Small intestine (tissue), 7 donors: ENCODE measurements at regions not wholly inside any gene's neighbourhood (a gene's known extent, or its start where the extent isn't known, plus 50 kb on each side); places are given as distances from the start of the nearest gene placed in this dataset.

Experiments used
- DNase-seq, 2 donors: peaks; one replicate each; pipeline versions ENCODE4 v3.0.0 to v3.0.0-alpha.2; 2013
- FAIRE-seq: peaks from 2 replicates; lab custom pipeline; 2012; peaks lifted over from hg19 to GRCh38; lab: Jason Lieb, UNC
- H3K27ac ChIP-seq, 3 donors: one replicate each; pipeline ENCODE4 v1.5.1; 2013; ENCODE audit warnings: low read length in 2 of 3, mild to moderate bottlenecking in 2 of 3, control low read depth in 1 of 3, inconsistent platforms in 1 of 3, low read depth in 1 of 3, moderate library complexity in 1 of 3
- H3K27me3 ChIP-seq, 3 donors: one replicate each; pipeline ENCODE4 v1.6.1; 2013; ENCODE audit warnings: low read length in 3 of 3, inconsistent platforms in 1 of 3; ENCODE audit not compliant: control insufficient read depth in 3 of 3, insufficient read depth in 3 of 3
- H3K36me3 ChIP-seq, 3 donors: one replicate each; pipeline ENCODE4 v1.6.1; 2013; ENCODE audit warnings: low read length in 3 of 3, inconsistent platforms in 1 of 3, low read depth in 1 of 3, mild to moderate bottlenecking in 1 of 3, moderate library complexity in 1 of 3; ENCODE audit not compliant: control insufficient read depth in 3 of 3, insufficient read depth in 2 of 3
- H3K4me1 ChIP-seq, 3 donors: one replicate each; pipeline ENCODE4 v1.6.1; 2013; ENCODE audit warnings: low read length in 2 of 3, inconsistent platforms in 1 of 3, low read depth in 1 of 3, mild to moderate bottlenecking in 1 of 3, moderate library complexity in 1 of 3; ENCODE audit not compliant: control insufficient read depth in 3 of 3, insufficient read depth in 2 of 3
- H3K4me3 ChIP-seq, 3 donors: one replicate each; pipeline ENCODE4 v1.5.1; 2013; ENCODE audit warnings: low read length in 3 of 3, control low read depth in 1 of 3, inconsistent platforms in 1 of 3, low read depth in 1 of 3, mild to moderate bottlenecking in 1 of 3, moderate library complexity in 1 of 3
- H3K9me3 ChIP-seq, 2 donors: one replicate each; pipeline ENCODE4 v1.6.1; 2013; ENCODE audit warnings: low read depth in 1 of 2, low read length in 1 of 2; ENCODE audit not compliant: control insufficient read depth in 2 of 2, insufficient read depth in 1 of 2
- WGBS, 3 donors: extraction: QIAGEN DNeasy Blood & Tissue Kit; methylation state at CpG; one replicate each; pipeline ENCODE4 v1.1.7; 2013; 5-methylcytosine and 5-hydroxymethylcytosine counted together
- donor health status: healthy with polysubstance abuse.
- donor health status: control.
- donor health status: control.
- donor health status: Bipolar disorder and iron deficiency.
- donor health status: healthy.

- WGBS, 3 donors: 87 to 92% (median 89%) methylated on average over 6 of the region's 6 CpGs
- H3K27ac ChIP-seq: no peak overlapping the region
- H3K27me3 ChIP-seq: no peaks in the 10 kb centered on the region
- DNase-seq (no peak), FAIRE-seq (no peak)
- no peak overlapping the region for H3K4me3 ChIP-seq
- peaks cover 2 to 9% (median 5%) of the 10 kb centered on the region in 3 donors for H3K4me1 ChIP-seq
- H3K9me3 ChIP-seq: no peaks in the 10 kb centered on the region
- H3K36me3 ChIP-seq: no peaks in the 10 kb centered on the region
Measured at GRCh38 chr10:4057021-4057420, 272.0 kb upstream of the KLF6 start.

GRCh38 chr10:4054656-4055435, 269.8 kb upstream of the KLF6 start:
- no peak overlapping the region for H3K4me3 ChIP-seq
- H3K36me3 ChIP-seq: no peaks in the 10 kb centered on the region
- DNase-seq: no peak
- no peak overlapping the region for H3K27ac ChIP-seq
- H3K9me3 ChIP-seq: no peaks in the 10 kb centered on the region
- H3K4me1 ChIP-seq: peaks cover 0 to 5% (median 3%) of the 10 kb centered on the region in 3 donors
- FAIRE-seq: no peak
- whole genome bisulfite sequencing, 3 donors: 90 to 91% (median 91%) methylated on average over 6 of the region's 6 CpGs
- no peaks in the 10 kb centered on the region for H3K27me3 ChIP-seq

- no peaks in the 10 kb centered on the region for H3K27me3 ChIP-seq
- no peaks in the 10 kb centered on the region for H3K9me3 ChIP-seq
- H3K4me3 ChIP-seq: no peak overlapping the region
- FAIRE-seq (no peak), DNase-seq (no peak)
- WGBS, 3 donors: 79 to 84% (median 82%) methylated on average over 8 of the region's 8 CpGs
- peaks cover 0 to 5% (median 3%) of the 10 kb centered on the region in 3 donors for H3K4me1 ChIP-seq
- no peaks in the 10 kb centered on the region for H3K36me3 ChIP-seq
- no peak overlapping the region for H3K27ac ChIP-seq
Measured at GRCh38 chr10:4053940-4054339, 268.9 kb upstream of the KLF6 start.

GRCh38 chr10:4051641-4052151, 266.7 kb upstream of the KLF6 start:
- Histone ChIP-seq H3K4me1 (no peaks in the 10 kb centered on the region), H3K4me3 (no peak overlapping the region), H3K27ac (peak overlapping the region in 1 of 3 donors; percentile 80), H3K27me3 (no peaks in the 10 kb centered on the region), H3K9me3 (no peaks in the 10 kb centered on the region), H3K36me3 (no peaks in the 10 kb centered on the region)
- WGBS, 3 donors: 69 to 88% (median 75%) methylated on average over 9 of the region's 9 CpGs
- FAIRE-seq (no peak), DNase-seq (no peak)

GRCh38 chr10:4051011-4051640, 266.1 kb upstream of the KLF6 start:
- WGBS, 3 donors: 12 to 28% (median 23%) methylated on average over 8 of the region's 8 CpGs
- no peaks in the 10 kb centered on the region for H3K36me3 ChIP-seq

GRCh38 chr10:4050061-4050460, 265.1 kb upstream of the KLF6 start:
- no peaks in the 10 kb centered on the region for H3K4me1 ChIP-seq
- H3K27me3 ChIP-seq: no peaks in the 10 kb centered on the region
- no peaks in the 10 kb centered on the region for H3K36me3 ChIP-seq
- H3K27ac ChIP-seq: no peak overlapping the region
- 83 to 97% (median 96%) methylated on average over 4 of the region's 4 CpGs for WGBS, 3 donors
- DNase-seq: no peak
- no peak for FAIRE-seq
- no peaks in the 10 kb centered on the region for H3K9me3 ChIP-seq
- H3K4me3 ChIP-seq: no peak overlapping the region

More at GRCh38 chr10:4051011-4051640, 266.1 kb upstream of the KLF6 start:
- H3K4me3 ChIP-seq: no peak overlapping the region
- H3K27ac ChIP-seq: peak overlapping the region in 1 of 3 donors; percentile 80
- DNase-seq (peak in 1 of 2 donors; percentile 61), FAIRE-seq (no peak)
- no peaks in the 10 kb centered on the region for H3K27me3 ChIP-seq
- H3K4me1 ChIP-seq: no peaks in the 10 kb centered on the region
- no peaks in the 10 kb centered on the region for H3K9me3 ChIP-seq

GRCh38 chr10:4049348-4049747, 264.3 kb upstream of the KLF6 start:
- Histone ChIP-seq H3K9me3 (no peaks in the 10 kb centered on the region), H3K4me1 (no peaks in the 10 kb centered on the region), H3K27ac (no peak overlapping the region), H3K36me3 (no peaks in the 10 kb centered on the region), H3K4me3 (no peak overlapping the region), H3K27me3 (no peaks in the 10 kb centered on the region)
- FAIRE-seq (no peak), DNase-seq (no peak)
- WGBS, 3 donors: 92 to 97% (median 94%) methylated on average over 6 of the region's 6 CpGs

- Histone ChIP-seq H3K9me3 (no peaks in the 10 kb centered on the region), H3K27me3 (no peaks in the 10 kb centered on the region), H3K36me3 (no peaks in the 10 kb centered on the region), H3K4me3 (no peak overlapping the region), H3K27ac (no peak overlapping the region), H3K4me1 (no peaks in the 10 kb centered on the region)
- 41 to 86% (median 47%) methylated on average over 2 of the region's 2 CpGs for WGBS, 3 donors
- no peak for FAIRE-seq
- DNase-seq: no peak
Measured at GRCh38 chr10:4048236-4048864, 263.3 kb upstream of the KLF6 start.
